GM19452 (cell line): ENCODE measurements at regions not wholly inside any gene's neighbourhood (a gene's known extent, or its start where the extent isn't known, plus 50 kb on each side); places are given as distances from the start of the nearest gene placed in this dataset.

ENCODE experiments used
- ATAC-seq: cut with Tn5 transposase; IDR thresholded peaks from one replicate; pipeline ENCODE4 v1.9.1; 2021; ENCODE audit not compliant: unreplicated experiment

- ATAC-seq = no peak
Measured at GRCh38 chr18:54100920-54101470, 123.5 kb downstream of the MBD2 start.

- no peak for ATAC-seq
Measured at GRCh38 chr18:54100466-54100865, 124.0 kb downstream of the MBD2 start.

- ATAC-seq = no peak
Measured at GRCh38 chr18:54094474-54094873, 130.0 kb downstream of the MBD2 start.

GRCh38 chr18:54090856-54091255 is 133.6 kb downstream of the MBD2 start:
- ATAC-seq = no peak

DNA sequence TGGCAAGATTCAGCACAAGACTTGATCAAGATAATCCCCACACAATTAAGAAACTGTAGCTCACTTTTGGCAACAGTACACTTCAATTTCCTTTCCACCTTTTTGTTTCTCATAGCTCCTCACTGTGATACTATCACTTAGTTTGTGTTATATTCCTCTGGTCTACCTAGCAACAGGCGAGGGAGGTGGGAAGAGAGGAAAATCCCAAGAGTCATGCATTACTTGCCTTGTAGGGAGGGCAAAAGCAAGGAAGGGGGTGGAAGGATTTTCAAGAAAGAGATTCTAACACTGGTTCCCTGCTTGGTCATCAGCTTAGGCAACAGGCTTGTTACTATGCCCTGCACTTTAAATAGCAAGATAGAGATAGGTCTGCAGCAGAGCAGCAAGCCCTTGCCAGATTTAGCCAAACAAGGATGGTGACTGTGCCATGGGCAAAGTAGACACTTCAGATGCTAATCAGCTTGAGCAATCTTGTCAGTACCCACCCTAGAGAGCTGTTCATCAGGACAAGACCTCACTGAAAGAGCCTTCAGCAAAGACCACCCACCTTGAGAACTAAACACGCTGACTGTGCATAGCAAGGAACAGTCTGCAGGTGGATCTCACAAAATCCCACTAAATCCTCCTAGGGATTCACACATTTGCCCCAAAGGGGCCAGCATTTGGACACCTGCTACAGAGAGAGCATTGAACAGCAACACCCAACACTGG is 134.6 kb downstream of the MBD2 start:
- ATAC-seq = no peak

DNA sequence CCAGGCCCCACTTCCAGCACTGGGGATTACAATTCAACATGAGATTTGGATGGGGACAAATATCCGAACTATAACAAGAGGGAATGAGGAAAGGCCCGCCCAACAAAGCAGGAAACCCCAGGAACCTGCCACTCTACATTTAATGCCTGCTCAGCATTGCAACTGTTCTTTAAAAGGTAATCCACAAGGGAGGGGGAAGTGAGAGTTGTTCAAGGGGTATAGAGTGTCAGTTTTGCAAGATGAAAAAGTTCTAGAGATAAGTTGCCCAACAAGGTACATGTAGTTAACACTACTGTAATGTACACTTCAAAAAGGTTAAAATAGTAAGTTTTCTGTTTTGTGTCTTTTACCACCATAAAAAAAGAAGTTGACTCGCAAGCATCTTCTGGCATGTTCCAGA is 137.6 kb downstream of the MBD2 start:
- ATAC-seq = no peak

DNA sequence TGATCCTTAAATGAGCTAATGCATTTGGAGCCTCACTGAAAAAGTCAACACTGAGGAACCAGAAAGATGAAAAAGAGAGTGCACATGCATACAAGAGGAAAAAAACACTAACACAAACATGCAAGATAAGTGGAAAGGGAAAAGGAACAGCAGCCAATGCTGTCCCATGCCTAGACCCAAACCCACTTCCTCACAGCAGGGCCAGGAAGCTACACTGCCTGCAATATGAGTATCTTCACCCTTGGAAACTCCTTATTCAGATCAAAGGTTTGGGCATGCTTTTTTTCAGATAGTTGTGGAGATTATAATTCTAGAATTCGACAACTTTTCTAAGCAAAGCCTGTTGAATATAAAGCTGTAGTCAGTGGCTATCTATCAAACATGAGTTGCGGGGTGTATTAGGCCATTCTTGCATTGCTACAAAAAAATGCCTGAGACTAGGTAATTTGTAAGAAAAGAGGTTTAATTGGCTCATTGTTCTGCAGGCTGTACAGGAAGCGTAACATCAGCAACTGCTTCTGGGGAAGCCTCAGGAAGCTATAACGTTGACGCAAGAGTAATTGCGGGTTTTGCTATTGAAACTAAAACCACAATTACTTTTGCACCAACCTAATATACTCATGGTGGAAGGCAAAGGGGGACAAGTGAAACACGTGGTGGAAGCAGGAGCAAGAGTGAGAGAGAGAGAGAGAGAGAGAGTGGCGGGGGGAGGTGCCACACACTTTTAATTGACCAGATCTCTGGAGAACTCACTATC is 138.2 kb downstream of the MBD2 start:
- peak; percentile 89 for ATAC-seq

DNA sequence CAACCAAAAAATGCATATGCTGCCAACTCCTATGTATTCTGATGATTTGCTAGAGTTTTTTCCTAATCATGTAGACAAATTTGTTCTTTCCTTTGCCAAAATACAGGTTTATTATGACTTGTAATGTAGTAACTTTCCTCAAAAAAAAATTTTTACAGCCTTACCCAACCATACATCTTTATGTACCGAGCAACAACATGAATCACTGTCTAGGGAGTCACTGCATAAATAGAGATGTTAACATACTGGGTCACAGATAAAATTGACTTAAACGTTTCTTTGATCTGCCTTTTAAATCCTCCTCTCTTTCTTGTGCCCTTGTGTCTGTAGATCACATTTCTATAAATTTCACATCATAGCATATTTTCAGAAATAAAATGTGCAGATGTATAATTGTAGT is 143.6 kb downstream of the MBD2 start:
- no peak for ATAC-seq

DNA sequence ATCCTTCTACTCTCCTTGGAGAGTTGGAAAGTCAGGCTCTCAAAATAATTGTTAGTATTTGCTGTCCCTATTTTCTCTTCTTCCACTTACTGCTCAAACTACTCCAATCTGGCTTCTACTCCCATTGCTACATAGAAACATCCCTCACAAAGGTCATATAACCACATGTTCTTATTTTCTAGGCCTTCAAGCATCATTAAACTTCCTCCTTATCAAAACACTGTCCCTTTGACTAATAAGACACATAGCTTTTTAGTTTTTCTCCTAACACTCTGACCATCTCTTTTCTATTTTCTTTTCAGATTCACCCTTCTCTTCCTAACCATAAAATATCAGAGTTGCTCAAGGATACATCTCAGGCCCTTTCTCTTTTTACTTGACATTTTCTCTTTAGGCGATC is 148.3 kb downstream of the MBD2 start:
- no peak for ATAC-seq

DNA sequence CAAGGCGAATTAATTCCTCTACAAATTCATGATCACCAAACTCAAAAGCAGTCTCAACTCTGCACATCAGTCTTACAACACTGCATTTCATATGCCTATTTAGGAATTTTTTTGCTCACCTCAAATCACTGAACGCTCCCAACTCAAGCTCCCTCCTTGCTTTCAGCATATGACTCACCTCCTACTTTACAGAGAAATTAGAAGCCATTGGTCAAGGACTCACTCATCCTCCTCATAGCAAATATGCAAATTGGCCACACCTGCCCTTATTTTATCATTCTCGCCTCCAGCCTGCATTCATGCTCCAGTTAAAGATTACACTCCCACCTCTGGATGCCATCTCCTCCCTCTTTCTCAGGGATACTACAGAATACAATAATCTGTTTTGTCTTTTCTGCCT is 148.8 kb downstream of the MBD2 start:
- ATAC-seq = no peak

- no peak for ATAC-seq
Measured at GRCh38 chr18:54069729-54070128, 154.7 kb downstream of the MBD2 start.

GRCh38 chr18:54060343-54061005 is 164.0 kb downstream of the MBD2 start:
- ATAC-seq = no peak

GRCh38 chr18:54052732-54053429 is 171.6 kb downstream of the MBD2 start:
- ATAC-seq = no peak

DNA sequence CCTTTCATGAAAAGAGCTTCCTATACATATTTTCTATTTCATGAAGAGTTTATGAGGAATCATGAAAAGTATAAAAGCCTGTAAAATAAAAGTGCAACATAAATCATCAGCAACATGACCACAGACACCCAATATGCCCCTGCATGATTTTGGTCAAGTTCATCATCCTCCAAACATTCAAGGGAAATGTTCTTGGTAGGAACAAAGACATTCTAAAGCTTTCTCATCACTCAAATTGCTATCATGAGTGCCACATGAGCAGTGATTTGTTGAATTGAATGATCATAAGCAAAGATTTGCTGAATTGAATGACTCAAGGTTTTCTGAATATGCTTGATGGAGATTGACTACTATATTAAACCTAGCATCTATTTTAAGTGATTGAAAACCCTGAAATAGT is 172.2 kb downstream of the MBD2 start:
- ATAC-seq = no peak

DNA sequence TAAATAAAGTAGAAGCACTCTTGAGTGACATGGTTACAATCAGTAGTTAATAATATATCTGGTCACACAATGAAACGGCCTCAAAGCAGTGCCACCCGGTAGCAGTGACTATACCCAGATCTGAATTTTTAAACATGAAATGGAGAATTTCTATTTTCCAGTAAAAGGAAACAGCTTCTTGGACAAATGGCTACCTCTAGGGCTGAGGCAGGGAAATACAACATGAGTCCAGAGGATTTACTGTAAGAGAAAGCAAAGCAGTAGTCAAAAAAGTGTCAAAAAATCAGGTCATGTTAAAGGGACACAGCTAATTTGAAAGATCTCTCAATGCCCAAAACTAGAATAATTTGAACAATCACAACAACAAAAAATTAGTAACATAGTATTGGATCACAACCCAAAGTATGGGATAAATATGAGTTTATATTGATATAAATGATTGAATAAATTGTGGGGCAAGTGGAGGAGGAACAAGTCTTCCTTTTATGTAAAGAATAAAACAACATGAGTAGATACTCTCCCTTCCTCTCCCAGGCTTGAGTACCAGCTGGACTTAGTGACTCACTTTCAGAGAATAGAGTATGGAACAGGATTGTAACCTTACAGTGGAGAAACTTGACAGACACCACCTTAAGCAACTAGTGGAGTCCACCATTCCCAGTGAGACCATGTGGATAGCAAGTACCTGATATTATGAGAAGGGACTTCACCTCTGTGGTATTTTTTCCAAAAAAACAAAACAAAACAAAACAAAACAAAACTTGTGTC is 180.8 kb downstream of the MBD2 start:
- ATAC-seq = no peak

GRCh38 chr18:54035927-54036326 is 188.5 kb downstream of the MBD2 start:
- ATAC-seq = no peak

GRCh38 chr18:54033052-54033451 is 191.4 kb downstream of the MBD2 start:
- no peak for ATAC-seq

DNA sequence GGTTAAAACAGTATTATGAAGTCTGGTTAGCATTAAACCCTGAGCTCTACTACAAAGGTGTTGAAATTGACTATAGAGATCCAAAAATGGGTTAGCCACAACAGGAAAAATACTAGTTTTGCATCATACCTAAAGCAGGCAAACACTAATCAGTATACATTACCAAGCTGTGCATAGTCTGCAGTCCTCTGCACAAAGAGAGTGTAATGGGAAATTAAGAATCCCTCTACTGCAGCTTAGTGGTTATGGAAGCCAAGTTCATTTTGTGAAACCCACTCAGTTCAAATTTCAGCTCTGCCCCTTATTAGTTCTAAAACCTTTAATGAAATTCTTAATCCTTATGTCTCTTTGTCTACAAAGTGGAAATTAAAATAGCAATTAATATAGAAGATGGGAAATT is 192.1 kb downstream of the MBD2 start:
- no peak for ATAC-seq

- ATAC-seq = no peak
Measured at GRCh38 chr18:54031243-54031642, 193.2 kb downstream of the MBD2 start.

GRCh38 chr18:54030434-54030833 is 194.0 kb downstream of the MBD2 start:
- no peak for ATAC-seq
